ENCODE measurements at regions not wholly inside any gene's neighbourhood (a gene's known extent, or its start where the extent isn't known, plus 50 kb on each side); places are given as distances from the start of the nearest gene placed in this dataset.

- TF ChIP-seq POLR2A (IDR thresholded peaks at IDR 0.05) (no peak), CTCF (IDR thresholded peaks at IDR 0.05) (no peak)
Observed at GRCh38 chr7:47636081-47636432, 54.1 kb upstream of the TNS3 start.
